ENCODE measurements at regions not wholly inside any gene's neighbourhood (a gene's known extent, or its start where the extent isn't known, plus 50 kb on each side); places are given as distances from the start of the nearest gene placed in this dataset.
A peak's percentile ranks its signal among the peaks of the same experiment; 100 is the strongest.

- Mint-ChIP-seq H3K4me1 (ENCODE audit: low read depth, unreplicated experiment) (peaks cover 4% of the 10 kb centered on the region), H3K9me3 (ENCODE audit: unreplicated experiment) (peaks cover 7% of the 10 kb centered on the region), H3K27me3 (ENCODE audit: unreplicated experiment) (peaks cover 5% of the 10 kb centered on the region), H3K27ac (ENCODE audit: unreplicated experiment) (no peak overlapping the region), H3K4me3 (ENCODE audit: unreplicated experiment) (no peak overlapping the region), H3K36me3 (ENCODE audit: unreplicated experiment) (no peaks in the 10 kb centered on the region)
- no peak for TF ChIP-seq CTCF (IDR thresholded peaks at IDR 0.05; ENCODE audit: partially characterized antibody, unreplicated experiment)
- DNase-seq = no peak
Measured at GRCh38 chr21:17449701-17450100, 63.1 kb upstream of the CXADR start.

GRCh38 chr21:17451364-17451891 is 61.4 kb upstream of the CXADR start:
- no peak overlapping the region for H3K27ac Mint-ChIP-seq (ENCODE audit: unreplicated experiment)
- H3K9me3 Mint-ChIP-seq (ENCODE audit: unreplicated experiment) = peaks cover 9% of the 10 kb centered on the region
- peaks cover 7% of the 10 kb centered on the region for H3K27me3 Mint-ChIP-seq (ENCODE audit: unreplicated experiment)
- H3K4me3 Mint-ChIP-seq (ENCODE audit: unreplicated experiment) = no peak overlapping the region
- TF ChIP-seq CTCF (IDR thresholded peaks at IDR 0.05; ENCODE audit: partially characterized antibody, unreplicated experiment) = no peak
- peaks cover 4% of the 10 kb centered on the region for H3K4me1 Mint-ChIP-seq (ENCODE audit: low read depth, unreplicated experiment)
- no peak for DNase-seq
- H3K36me3 Mint-ChIP-seq (ENCODE audit: unreplicated experiment) = no peaks in the 10 kb centered on the region

GRCh38 chr21:17454315-17455027 is 58.4 kb upstream of the CXADR start:
- Mint-ChIP-seq H3K9me3 (ENCODE audit: unreplicated experiment) (peaks cover 9% of the 10 kb centered on the region), H3K4me1 (ENCODE audit: low read depth, unreplicated experiment) (peaks cover 4% of the 10 kb centered on the region), H3K36me3 (ENCODE audit: unreplicated experiment) (no peaks in the 10 kb centered on the region), H3K27ac (ENCODE audit: unreplicated experiment) (peak overlapping the region; percentile 94), H3K27me3 (ENCODE audit: unreplicated experiment) (peaks cover 7% of the 10 kb centered on the region), H3K4me3 (ENCODE audit: unreplicated experiment) (peak overlapping the region; percentile 84)
- no peak for TF ChIP-seq CTCF (IDR thresholded peaks at IDR 0.05; ENCODE audit: partially characterized antibody, unreplicated experiment)
- DNase-seq = peak; percentile 78

- Mint-ChIP-seq H3K27ac (ENCODE audit: unreplicated experiment) (peak overlapping the region; percentile 94), H3K4me1 (ENCODE audit: low read depth, unreplicated experiment) (peaks cover 4% of the 10 kb centered on the region), H3K27me3 (ENCODE audit: unreplicated experiment) (peaks cover 7% of the 10 kb centered on the region), H3K9me3 (ENCODE audit: unreplicated experiment) (peaks cover 9% of the 10 kb centered on the region), H3K36me3 (ENCODE audit: unreplicated experiment) (no peaks in the 10 kb centered on the region), H3K4me3 (ENCODE audit: unreplicated experiment) (peak overlapping the region; percentile 84)
- TF ChIP-seq CTCF (IDR thresholded peaks at IDR 0.05; ENCODE audit: partially characterized antibody, unreplicated experiment) = no peak
- DNase-seq = no peak
Measured at GRCh38 chr21:17455028-17455353, 57.9 kb upstream of the CXADR start.

- Mint-ChIP-seq H3K27me3 (ENCODE audit: unreplicated experiment) (peaks cover 7% of the 10 kb centered on the region), H3K4me3 (ENCODE audit: unreplicated experiment) (no peak overlapping the region), H3K27ac (ENCODE audit: unreplicated experiment) (no peak overlapping the region)
Measured at GRCh38 chr21:17455451-17455850, 57.4 kb upstream of the CXADR start.

More at GRCh38 chr21:17455451-17455850, 57.4 kb upstream of the CXADR start:
- H3K36me3 Mint-ChIP-seq (ENCODE audit: unreplicated experiment) = no peaks in the 10 kb centered on the region
- TF ChIP-seq CTCF (IDR thresholded peaks at IDR 0.05; ENCODE audit: partially characterized antibody, unreplicated experiment) = no peak
- peaks cover 4% of the 10 kb centered on the region for H3K4me1 Mint-ChIP-seq (ENCODE audit: low read depth, unreplicated experiment)
- DNase-seq = no peak
- H3K9me3 Mint-ChIP-seq (ENCODE audit: unreplicated experiment) = peaks cover 9% of the 10 kb centered on the region

All from glutamatergic neuron (in vitro differentiated cells).